Stimulated activated memory B cell treated with anti-CD40 and anti-IgM and Interleukin-4, amounts not matched to agents 10 μg/mL and 1 μg/mL and 100 μg/mL, for 72 hours (primary cell): ENCODE measurements at regions not wholly inside any gene's neighbourhood (a gene's known extent, or its start where the extent isn't known, plus 50 kb on each side); places are given as distances from the start of the nearest gene placed in this dataset.

Source experiments
- ATAC-seq: fragments of 150-1000 bp; cut with Tn5 transposase; 2 replicates; pipeline ENCODE4 v1.10.0; 2021
- H3K27ac Mint-ChIP-seq: one replicate; pipeline ENCODE4 v1.8.0; 2022; ENCODE audit warnings: mild to moderate bottlenecking, mixed read lengths
- H3K27me3 Mint-ChIP-seq: one replicate; pipeline ENCODE4 v1.8.0; 2022; ENCODE audit warnings: mixed read lengths
- H3K36me3 Mint-ChIP-seq: one replicate; pipeline ENCODE4 v1.8.0; 2022; ENCODE audit warnings: mixed read lengths
- H3K4me1 Mint-ChIP-seq: one replicate; pipeline ENCODE4 v1.8.0; 2022; ENCODE audit warnings: mixed read lengths
- H3K4me3 Mint-ChIP-seq: one replicate; pipeline ENCODE4 v1.8.0; 2022; ENCODE audit warnings: mild to moderate bottlenecking, moderate library complexity, mixed read lengths
- H3K9me3 Mint-ChIP-seq: one replicate; pipeline ENCODE4 v1.8.0; 2022; ENCODE audit warnings: mixed read lengths

DNA sequence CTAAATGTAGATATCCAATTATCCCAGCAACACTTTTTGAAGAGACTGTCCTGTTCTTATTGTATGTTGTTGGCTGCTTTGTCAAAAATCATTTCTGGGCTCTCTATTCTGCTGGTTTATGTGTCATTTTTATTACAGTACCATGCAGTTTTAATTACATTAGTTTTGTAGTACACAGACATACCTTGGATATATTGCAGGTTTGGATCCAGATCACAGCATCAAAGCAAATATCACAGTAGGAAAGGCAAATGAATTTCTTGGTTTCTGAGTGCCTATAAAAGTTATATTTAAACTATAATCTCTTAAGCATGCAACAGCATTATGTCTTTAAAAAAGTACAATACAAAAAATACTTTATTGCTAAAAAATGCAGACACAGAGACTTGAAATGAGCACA is 564.2 kb upstream of the MIR17HG start:
- no peak overlapping the region for H3K4me3 Mint-ChIP-seq
- H3K27ac Mint-ChIP-seq = no peak overlapping the region
- peaks cover 5% of the 10 kb centered on the region for H3K9me3 Mint-ChIP-seq
- no peaks in the 10 kb centered on the region for H3K27me3 Mint-ChIP-seq
- no peaks in the 10 kb centered on the region for H3K36me3 Mint-ChIP-seq
- ATAC-seq = no peak
- no peaks in the 10 kb centered on the region for H3K4me1 Mint-ChIP-seq

DNA sequence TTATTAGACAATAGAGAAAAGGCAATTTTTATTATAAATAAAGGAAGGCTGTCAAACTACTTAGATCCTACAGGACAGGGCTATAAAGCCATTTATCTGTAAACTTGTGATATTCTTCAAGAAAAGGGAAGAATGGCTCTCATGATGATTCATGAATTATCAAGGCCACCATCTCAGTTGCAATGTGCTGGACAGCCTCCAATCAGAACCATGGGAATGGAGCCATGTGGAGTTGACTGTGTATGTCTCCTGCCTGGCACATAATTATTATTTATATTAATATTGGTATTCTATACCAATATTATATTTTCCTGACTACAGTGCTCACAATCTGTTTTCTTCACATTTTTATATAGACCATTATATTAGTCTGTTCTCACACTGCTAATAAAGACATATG is 560.5 kb upstream of the MIR17HG start:
- no peak overlapping the region for H3K4me3 Mint-ChIP-seq
- no peaks in the 10 kb centered on the region for H3K4me1 Mint-ChIP-seq
- H3K27me3 Mint-ChIP-seq = no peaks in the 10 kb centered on the region
- ATAC-seq = no peak
- no peak overlapping the region for H3K27ac Mint-ChIP-seq
- H3K9me3 Mint-ChIP-seq = peaks cover 5% of the 10 kb centered on the region
- no peaks in the 10 kb centered on the region for H3K36me3 Mint-ChIP-seq

DNA sequence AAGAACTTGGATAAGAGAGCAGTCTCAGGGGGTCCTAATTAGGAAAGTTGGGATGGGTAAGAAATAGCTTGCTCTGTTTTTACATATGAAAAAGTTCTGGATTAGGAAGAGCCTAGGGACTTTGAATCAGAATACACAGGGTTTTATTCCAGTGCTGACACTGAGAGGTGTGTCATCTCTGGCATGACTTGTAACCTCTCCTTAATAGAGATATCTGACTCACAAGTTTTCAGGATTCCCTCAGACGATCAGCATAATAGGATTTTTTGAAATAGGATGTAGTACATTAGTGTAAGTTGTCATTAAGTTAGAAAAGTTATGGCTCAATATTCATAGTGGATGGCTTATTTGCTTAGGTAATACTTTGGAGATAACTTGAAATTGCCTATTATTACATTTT is 555.2 kb upstream of the MIR17HG start:
- no peak for ATAC-seq
- Mint-ChIP-seq H3K9me3 (peaks cover 2% of the 10 kb centered on the region), H3K4me1 (no peaks in the 10 kb centered on the region), H3K4me3 (no peak overlapping the region), H3K36me3 (no peaks in the 10 kb centered on the region), H3K27me3 (no peaks in the 10 kb centered on the region), H3K27ac (no peak overlapping the region)

DNA sequence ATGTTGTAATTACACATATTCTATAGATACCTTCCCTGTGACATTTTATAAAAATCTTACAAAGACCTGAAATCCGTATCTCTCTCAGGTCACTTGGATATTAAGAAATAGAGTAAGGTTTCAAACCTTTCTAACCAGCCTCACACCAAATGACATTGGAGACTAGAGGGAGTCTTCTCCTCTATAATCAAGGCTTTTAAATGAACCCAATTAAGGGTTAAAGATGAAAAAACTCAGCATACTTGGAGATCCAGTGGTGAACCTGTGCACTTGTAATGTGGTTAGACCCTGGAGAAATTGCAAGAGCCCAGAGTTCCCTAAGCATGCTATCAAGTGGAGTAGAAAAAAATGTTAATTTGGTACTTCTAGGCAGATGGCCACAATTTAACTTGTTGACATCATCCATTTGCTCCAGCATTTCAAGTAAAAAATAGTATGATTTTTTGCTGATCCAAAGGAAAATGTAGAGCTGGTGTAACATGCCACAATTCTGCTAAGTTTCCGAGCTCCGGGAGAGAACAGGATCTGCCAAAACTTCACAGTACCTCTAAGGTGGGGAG is 554.1 kb upstream of the MIR17HG start:
- H3K27me3 Mint-ChIP-seq = no peaks in the 10 kb centered on the region
- no peak overlapping the region for H3K4me3 Mint-ChIP-seq
- no peaks in the 10 kb centered on the region for H3K4me1 Mint-ChIP-seq
- H3K27ac Mint-ChIP-seq = no peak overlapping the region
- ATAC-seq = no peak
- H3K9me3 Mint-ChIP-seq = no peaks in the 10 kb centered on the region
- H3K36me3 Mint-ChIP-seq = no peaks in the 10 kb centered on the region

DNA sequence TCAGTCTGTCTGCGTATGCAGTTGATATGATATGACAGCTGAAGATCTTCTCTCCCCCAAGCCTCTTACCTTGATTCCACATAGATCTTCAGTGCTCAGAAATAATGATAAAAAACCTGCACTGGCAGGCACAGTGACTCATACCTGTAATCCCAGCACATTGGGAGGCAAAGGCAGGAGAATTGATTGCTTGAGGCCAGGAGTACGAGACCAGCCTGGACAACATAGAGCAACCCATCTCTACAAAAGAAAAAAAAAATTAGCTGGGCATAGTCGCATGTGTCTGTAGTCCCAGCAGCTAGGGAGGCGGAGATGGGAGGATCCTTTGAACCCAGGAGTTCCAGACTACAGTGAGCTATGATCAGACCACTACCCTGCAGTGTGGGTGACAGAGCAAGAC is 551.0 kb upstream of the MIR17HG start:
- no peak overlapping the region for H3K27ac Mint-ChIP-seq
- no peak overlapping the region for H3K4me3 Mint-ChIP-seq
- ATAC-seq = no peak
- no peaks in the 10 kb centered on the region for H3K27me3 Mint-ChIP-seq
- no peaks in the 10 kb centered on the region for H3K9me3 Mint-ChIP-seq
- no peaks in the 10 kb centered on the region for H3K36me3 Mint-ChIP-seq
- no peaks in the 10 kb centered on the region for H3K4me1 Mint-ChIP-seq

DNA sequence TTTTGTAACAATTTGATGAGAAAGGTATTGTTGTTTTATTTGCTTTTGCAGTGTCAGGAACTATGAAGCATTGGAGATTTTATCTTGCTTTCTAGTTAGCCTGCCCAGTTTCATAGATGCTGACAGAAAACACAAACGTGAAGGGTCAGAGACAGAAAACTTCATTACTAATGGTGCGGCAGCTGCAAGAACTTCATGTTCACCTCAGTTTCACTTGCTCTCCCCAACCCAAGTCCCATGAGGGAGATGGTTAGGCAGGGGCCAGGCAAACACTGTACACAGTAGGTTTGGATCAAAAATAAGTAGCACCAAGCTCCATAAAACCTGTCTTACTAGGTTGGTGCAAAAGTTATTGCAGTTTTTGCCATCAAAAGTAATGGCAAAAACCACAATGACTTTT is 550.2 kb upstream of the MIR17HG start:
- Mint-ChIP-seq H3K36me3 (no peaks in the 10 kb centered on the region), H3K9me3 (no peaks in the 10 kb centered on the region), H3K4me3 (no peak overlapping the region), H3K4me1 (no peaks in the 10 kb centered on the region), H3K27ac (no peak overlapping the region), H3K27me3 (no peaks in the 10 kb centered on the region)
- no peak for ATAC-seq

DNA sequence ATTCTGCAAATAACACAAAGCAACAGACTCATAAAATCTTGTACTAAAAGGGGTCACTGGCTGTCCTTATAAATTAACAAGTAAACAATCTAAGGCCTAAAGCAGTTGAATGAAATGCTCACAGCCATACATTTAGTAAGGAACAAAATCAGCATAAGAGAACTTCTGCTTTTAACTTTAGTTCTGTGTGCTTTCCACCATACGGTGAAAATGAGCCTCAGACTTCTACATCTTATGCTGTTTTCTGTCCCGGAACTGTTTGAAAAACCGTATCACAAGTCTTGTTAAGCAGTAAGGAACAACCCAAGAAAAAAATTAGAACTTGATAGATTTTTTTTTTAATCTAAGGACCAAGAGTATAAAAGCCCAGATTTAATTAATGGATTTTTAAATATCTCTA is 549.1 kb upstream of the MIR17HG start:
- ATAC-seq = no peak
- Mint-ChIP-seq H3K36me3 (no peaks in the 10 kb centered on the region), H3K4me3 (no peak overlapping the region), H3K4me1 (no peaks in the 10 kb centered on the region), H3K27ac (no peak overlapping the region), H3K27me3 (no peaks in the 10 kb centered on the region), H3K9me3 (no peaks in the 10 kb centered on the region)

DNA sequence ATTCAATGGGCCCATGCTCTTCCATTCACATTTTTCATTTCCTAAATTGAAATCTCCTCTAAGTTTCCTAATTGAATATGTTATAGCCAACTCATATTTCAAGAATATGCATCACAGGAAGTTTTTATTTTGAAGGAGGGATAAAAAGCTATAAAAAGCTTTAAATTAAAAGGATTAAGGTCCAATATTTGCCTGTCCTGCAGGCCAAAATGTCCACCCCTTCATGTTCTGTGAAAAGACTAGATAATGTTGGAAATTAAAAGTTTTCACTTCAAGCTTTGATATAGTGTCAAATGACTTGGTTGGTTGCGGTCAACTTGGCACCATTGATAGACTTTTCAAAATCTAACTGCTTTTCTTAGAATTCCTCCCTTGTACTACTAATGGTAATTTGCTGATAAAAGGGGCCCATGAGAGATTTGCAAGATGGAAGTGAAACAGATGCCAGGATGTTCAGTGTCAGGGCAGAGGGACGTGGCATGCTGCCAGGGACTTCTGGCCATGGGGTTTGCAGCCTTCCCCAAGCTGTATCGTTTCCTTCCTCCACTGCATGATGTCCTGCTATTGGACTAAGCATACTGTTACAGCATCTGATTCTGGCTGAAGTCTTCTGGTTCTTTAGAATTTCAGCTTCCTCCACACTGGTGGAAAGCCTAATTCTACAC is 547.3 kb upstream of the MIR17HG start:
- H3K9me3 Mint-ChIP-seq = no peaks in the 10 kb centered on the region
- no peak overlapping the region for H3K4me3 Mint-ChIP-seq
- H3K27me3 Mint-ChIP-seq = no peaks in the 10 kb centered on the region
- H3K4me1 Mint-ChIP-seq = no peaks in the 10 kb centered on the region
- no peaks in the 10 kb centered on the region for H3K36me3 Mint-ChIP-seq
- H3K27ac Mint-ChIP-seq = no peak overlapping the region
- ATAC-seq = no peak

DNA sequence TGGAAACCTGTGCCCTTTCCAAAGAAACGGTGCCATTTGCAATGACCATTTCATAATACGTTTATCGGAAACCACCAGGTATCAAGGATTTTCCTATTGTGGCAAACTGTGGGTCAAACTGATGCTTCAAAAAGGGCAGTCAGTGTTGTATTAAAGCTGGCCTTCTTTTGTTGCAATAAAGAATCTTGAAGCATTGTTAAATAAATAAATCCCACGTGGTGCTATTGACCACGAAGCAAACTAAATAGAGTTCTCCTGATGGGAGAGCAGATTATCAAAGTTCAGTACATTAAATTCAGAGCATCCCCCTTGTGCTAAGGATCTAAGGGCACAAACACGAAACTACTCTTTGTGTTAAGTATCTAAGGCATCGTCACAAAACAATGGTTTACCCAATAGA is 545.9 kb upstream of the MIR17HG start:
- no peak overlapping the region for H3K4me3 Mint-ChIP-seq
- ATAC-seq = no peak
- no peaks in the 10 kb centered on the region for H3K27me3 Mint-ChIP-seq
- no peaks in the 10 kb centered on the region for H3K4me1 Mint-ChIP-seq
- no peaks in the 10 kb centered on the region for H3K9me3 Mint-ChIP-seq
- H3K27ac Mint-ChIP-seq = no peak overlapping the region
- no peaks in the 10 kb centered on the region for H3K36me3 Mint-ChIP-seq

DNA sequence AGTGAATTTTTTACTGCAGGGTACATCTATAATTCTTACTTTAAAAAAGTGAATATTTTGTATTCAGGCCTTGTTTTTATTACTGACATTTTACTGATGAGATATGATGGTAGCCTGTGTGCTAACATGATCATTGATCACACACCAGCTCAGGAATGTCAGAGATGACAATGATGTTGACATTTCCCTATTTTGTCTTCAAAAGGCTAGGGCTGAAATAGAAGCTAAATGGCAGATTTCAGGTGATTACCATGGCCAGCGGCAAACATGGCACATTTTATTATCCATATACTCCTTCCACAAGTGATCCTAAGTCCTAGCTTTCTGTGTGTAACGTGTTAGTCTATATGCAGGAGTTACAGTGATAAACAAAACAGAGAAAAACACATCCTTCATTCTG is 544.3 kb upstream of the MIR17HG start:
- Mint-ChIP-seq H3K4me3 (no peak overlapping the region), H3K9me3 (peaks cover 3% of the 10 kb centered on the region), H3K27me3 (no peaks in the 10 kb centered on the region), H3K4me1 (no peaks in the 10 kb centered on the region), H3K27ac (no peak overlapping the region), H3K36me3 (no peaks in the 10 kb centered on the region)
- ATAC-seq = no peak

DNA sequence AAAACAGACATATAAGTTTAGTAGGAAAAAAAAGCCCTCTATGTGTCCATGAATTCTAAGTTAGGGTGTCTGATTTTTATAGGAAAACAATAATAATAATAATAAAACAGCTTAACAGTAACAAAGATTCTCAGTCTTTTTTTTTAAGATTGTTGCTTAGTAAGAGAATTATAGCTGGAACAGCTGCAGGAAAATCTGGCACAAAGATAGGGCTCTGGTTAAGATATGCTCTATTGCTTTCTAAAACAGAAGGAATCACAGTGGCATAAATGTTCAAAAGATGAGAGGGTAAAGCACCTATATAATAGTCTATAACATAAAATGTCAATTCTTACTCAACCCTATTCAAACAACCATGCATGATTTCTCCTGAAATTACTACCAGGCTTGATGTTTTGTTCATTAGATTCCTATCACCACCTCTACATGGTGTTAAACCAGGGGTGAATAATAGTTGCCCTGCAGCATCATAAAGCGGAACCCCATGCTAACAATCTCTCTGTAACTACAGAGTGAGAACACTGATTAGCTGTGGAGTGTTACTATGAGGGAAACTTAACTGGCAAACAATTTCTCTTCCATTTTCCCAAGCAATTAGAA is 541.4 kb upstream of the MIR17HG start:
- no peak overlapping the region for H3K4me3 Mint-ChIP-seq
- ATAC-seq = no peak
- H3K27ac Mint-ChIP-seq = no peak overlapping the region
- no peaks in the 10 kb centered on the region for H3K4me1 Mint-ChIP-seq
- H3K27me3 Mint-ChIP-seq = no peaks in the 10 kb centered on the region
- no peaks in the 10 kb centered on the region for H3K36me3 Mint-ChIP-seq
- H3K9me3 Mint-ChIP-seq = peaks cover 3% of the 10 kb centered on the region

DNA sequence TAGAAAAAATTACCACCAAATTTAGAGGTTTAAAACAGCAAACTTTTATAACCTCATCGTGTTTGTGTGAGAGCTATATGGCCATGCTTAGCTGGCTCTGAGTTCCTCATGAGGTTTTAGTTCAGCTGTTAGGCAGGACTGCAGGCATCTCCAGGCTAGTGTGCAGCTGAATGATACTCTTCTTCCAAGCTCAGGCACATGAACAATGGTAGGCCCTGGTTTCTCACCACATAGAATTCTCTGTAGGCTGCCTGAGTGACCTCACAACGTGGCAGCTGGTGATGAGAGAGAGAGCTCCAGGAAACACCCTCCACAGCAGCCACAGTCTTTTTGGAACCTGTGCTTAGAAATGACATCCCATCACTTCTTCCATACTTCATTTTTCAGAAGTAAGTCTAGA is 540.6 kb upstream of the MIR17HG start:
- H3K9me3 Mint-ChIP-seq = peaks cover 3% of the 10 kb centered on the region
- no peaks in the 10 kb centered on the region for H3K36me3 Mint-ChIP-seq
- no peak overlapping the region for H3K4me3 Mint-ChIP-seq
- no peak overlapping the region for H3K27ac Mint-ChIP-seq
- no peaks in the 10 kb centered on the region for H3K4me1 Mint-ChIP-seq
- no peak for ATAC-seq
- H3K27me3 Mint-ChIP-seq = no peaks in the 10 kb centered on the region

DNA sequence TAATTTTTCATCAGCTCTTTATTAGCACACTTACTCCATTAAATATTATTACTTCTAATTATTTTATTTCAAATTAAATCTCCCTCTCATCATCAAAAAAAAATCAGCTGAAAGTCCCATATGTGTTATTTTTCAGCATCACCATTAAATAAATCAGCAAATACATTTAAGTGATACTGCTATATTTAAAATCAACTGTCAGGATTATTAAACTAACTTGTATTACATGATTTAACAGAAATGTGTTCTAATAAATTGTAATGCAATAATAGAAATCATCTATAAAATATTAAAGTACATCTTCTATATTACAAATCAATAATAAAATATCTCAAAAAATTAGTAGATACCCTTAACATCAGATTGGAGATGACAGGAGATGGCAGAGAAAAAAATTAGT is 538.6 kb upstream of the MIR17HG start:
- H3K4me1 Mint-ChIP-seq = no peaks in the 10 kb centered on the region
- H3K4me3 Mint-ChIP-seq = no peak overlapping the region
- H3K36me3 Mint-ChIP-seq = no peaks in the 10 kb centered on the region
- no peak for ATAC-seq
- H3K27me3 Mint-ChIP-seq = no peaks in the 10 kb centered on the region
- H3K27ac Mint-ChIP-seq = no peak overlapping the region
- H3K9me3 Mint-ChIP-seq = peaks cover 6% of the 10 kb centered on the region

DNA sequence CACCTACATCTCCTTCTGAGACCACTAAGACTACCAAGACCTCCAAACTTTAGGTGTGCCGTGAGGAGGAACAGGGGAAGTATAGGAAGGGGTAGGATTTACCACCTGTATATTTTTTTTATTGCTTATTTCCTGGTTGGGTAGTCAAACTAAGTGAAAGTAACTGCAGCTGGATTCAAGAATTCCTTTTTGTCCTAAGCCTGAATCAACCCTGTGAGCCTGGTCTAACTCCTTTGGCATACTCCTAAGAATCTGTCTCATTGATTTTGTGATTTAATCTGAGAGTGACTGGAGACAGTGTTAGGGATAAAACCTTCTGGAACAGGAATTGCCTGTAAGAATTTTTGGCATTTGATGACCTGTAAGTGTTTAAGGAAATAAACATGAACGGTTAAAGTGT is 523.5 kb upstream of the MIR17HG start:
- no peaks in the 10 kb centered on the region for H3K36me3 Mint-ChIP-seq
- ATAC-seq = no peak
- no peak overlapping the region for H3K4me3 Mint-ChIP-seq
- peaks cover 4% of the 10 kb centered on the region for H3K9me3 Mint-ChIP-seq
- H3K27me3 Mint-ChIP-seq = no peaks in the 10 kb centered on the region
- H3K27ac Mint-ChIP-seq = no peak overlapping the region
- H3K4me1 Mint-ChIP-seq = no peaks in the 10 kb centered on the region

DNA sequence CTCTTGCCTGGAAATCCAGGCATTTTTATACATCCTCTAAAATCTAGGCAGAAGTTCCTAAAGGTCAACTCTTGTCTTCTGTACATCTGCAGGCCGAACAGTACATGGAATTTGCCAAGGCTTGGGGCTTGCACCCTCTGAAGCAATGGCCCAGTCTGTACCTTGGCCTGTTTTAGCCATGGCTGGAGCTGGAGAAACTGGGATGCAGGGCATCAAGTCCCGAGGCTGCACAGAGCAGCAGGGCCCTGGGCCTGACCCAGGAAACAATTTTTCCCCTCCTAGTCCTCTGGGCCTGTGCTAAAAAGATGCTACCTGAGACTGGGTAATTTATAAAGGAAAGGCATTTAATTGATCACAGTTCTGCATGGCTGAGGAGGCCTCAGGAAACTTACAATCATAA is 520.8 kb upstream of the MIR17HG start:
- no peak overlapping the region for H3K4me3 Mint-ChIP-seq
- H3K27me3 Mint-ChIP-seq = no peaks in the 10 kb centered on the region
- no peak for ATAC-seq
- peaks cover 4% of the 10 kb centered on the region for H3K9me3 Mint-ChIP-seq
- no peaks in the 10 kb centered on the region for H3K4me1 Mint-ChIP-seq
- H3K36me3 Mint-ChIP-seq = no peaks in the 10 kb centered on the region
- no peak overlapping the region for H3K27ac Mint-ChIP-seq

DNA sequence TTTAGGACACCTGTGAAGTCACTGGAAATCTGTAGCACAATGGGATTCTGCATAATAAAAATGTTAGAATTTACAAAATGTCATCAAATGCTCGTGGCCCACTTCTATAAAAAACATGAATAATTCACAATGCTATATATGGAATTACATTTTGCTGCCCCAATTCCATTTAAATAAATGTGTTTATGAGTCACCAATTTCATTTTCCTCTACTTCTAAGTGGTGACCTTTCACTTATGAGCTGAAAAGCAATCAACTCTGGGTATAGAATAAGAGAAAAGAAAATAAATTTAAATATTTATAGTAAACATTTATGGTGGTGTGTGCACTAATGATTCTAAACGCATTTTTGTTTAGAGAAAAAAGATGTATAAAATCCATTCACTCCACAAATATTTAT is 516.7 kb upstream of the MIR17HG start:
- H3K27ac Mint-ChIP-seq = no peak overlapping the region
- H3K9me3 Mint-ChIP-seq = no peaks in the 10 kb centered on the region
- H3K4me1 Mint-ChIP-seq = no peaks in the 10 kb centered on the region
- ATAC-seq = no peak
- no peak overlapping the region for H3K4me3 Mint-ChIP-seq
- no peaks in the 10 kb centered on the region for H3K36me3 Mint-ChIP-seq
- H3K27me3 Mint-ChIP-seq = no peaks in the 10 kb centered on the region
